CD4-positive, alpha-beta T cell treated with Interleukin-4 for 4 hours (primary cell): ENCODE measurements at regions not wholly inside any gene's neighbourhood (a gene's known extent, or its start where the extent isn't known, plus 50 kb on each side); places are given as distances from the start of the nearest gene placed in this dataset.

Source experiments
- DNase-seq: peaks from one replicate; pipeline ENCODE4 v3.0.0-alpha.2; 2020

GRCh38 chr3:103693831-103694230, 1259.0 kb downstream of the ZPLD1 start:
- no peak for DNase-seq

- no peak for DNase-seq
Measured at GRCh38 chr3:103698646-103699045, 1263.8 kb downstream of the ZPLD1 start.

- no peak for DNase-seq
Measured at GRCh38 chr3:103699228-103699627, 1264.4 kb downstream of the ZPLD1 start.

GRCh38 chr3:103705641-103706040, 1270.8 kb downstream of the ZPLD1 start:
- DNase-seq, result no peak

- DNase-seq, result no peak
Measured at GRCh38 chr3:103706671-103707070, 1271.9 kb downstream of the ZPLD1 start.

GRCh38 chr3:103711670-103712069, 1276.9 kb downstream of the ZPLD1 start:
- no peak for DNase-seq

- DNase-seq, result no peak
Measured at GRCh38 chr3:103712320-103713008, 1277.6 kb downstream of the ZPLD1 start.

- DNase-seq, result no peak
Measured at GRCh38 chr3:103729547-103729946, 1294.7 kb downstream of the ZPLD1 start.

- no peak for DNase-seq
Measured at GRCh38 chr3:103730744-103731143, 1295.9 kb downstream of the ZPLD1 start.

- DNase-seq, result no peak
Measured at GRCh38 chr3:103752986-103753385, 1318.2 kb downstream of the ZPLD1 start.

- DNase-seq, result no peak
Measured at GRCh38 chr3:103767635-103768034, 1332.8 kb downstream of the ZPLD1 start.

- DNase-seq, result no peak
Measured at GRCh38 chr3:103785017-103785416, 1350.2 kb downstream of the ZPLD1 start.

GRCh38 chr3:103785537-103785936, 1350.7 kb downstream of the ZPLD1 start:
- no peak for DNase-seq

GRCh38 chr3:103786296-103786695, 1351.5 kb downstream of the ZPLD1 start:
- DNase-seq, result no peak

- no peak for DNase-seq
Measured at GRCh38 chr3:103787164-103787871, 1352.5 kb downstream of the ZPLD1 start.

GRCh38 chr3:103787879-103788278, 1353.1 kb downstream of the ZPLD1 start:
- DNase-seq, result no peak

GRCh38 chr3:103791786-103792515, 1357.1 kb downstream of the ZPLD1 start:
- DNase-seq, result no peak

GRCh38 chr3:103794656-103795055, 1359.8 kb downstream of the ZPLD1 start:
- DNase-seq, result no peak

GRCh38 chr3:103796068-103796467, 1361.3 kb downstream of the ZPLD1 start:
- DNase-seq, result no peak

- DNase-seq, result no peak
Measured at GRCh38 chr3:103803787-103804186, 1369.0 kb downstream of the ZPLD1 start.

GRCh38 chr3:103810167-103810566, 1375.4 kb downstream of the ZPLD1 start:
- no peak for DNase-seq

GRCh38 chr3:103813955-103814354, 1379.1 kb downstream of the ZPLD1 start:
- DNase-seq, result no peak

- no peak for DNase-seq
Measured at GRCh38 chr3:103818398-103818797, 1383.6 kb downstream of the ZPLD1 start.

GRCh38 chr3:103818800-103819199, 1384.0 kb downstream of the ZPLD1 start:
- DNase-seq, result no peak
